ENCODE measurements at regions not wholly inside any gene's neighbourhood (a gene's known extent, or its start where the extent isn't known, plus 50 kb on each side); places are given as distances from the start of the nearest gene placed in this dataset.

- WGBS (ENCODE audit: missing lambda C conversion rate), result 10% methylated on average over 2 of the region's 2 CpGs
- ChIA-PET CTCF (no interaction called here), POLR2A (no interaction called here)
- no peak for TF ChIP-seq BHLHE40 (IDR thresholded peaks at IDR 0.05; ENCODE audit: low read depth, low read length)
- no peak for TF ChIP-seq CEBPB (IDR thresholded peaks at IDR 0.05)
- TF ChIP-seq HEYL (CRISPR knock-in tag; IDR thresholded peaks at IDR 0.05), result no peak
- ATAC-seq (no peak), DNase-seq (ENCODE audit: low read depth in 1 of 2, low spot score in 1 of 2) (no peak), FAIRE-seq (no peak)
- Histone ChIP-seq H3K27ac (no peak overlapping the region), H3K4me3 (no peak overlapping the region), H3K9me3 (no peaks in the 10 kb centered on the region), H3K4me1 (no peaks in the 10 kb centered on the region), H3K4me2 (no peak overlapping the region)
Observed at GRCh38 chr5:147050172-147050571, 171.6 kb upstream of the PPP2R2B start.

- POLR2A ChIA-PET, result no interaction called here
- Histone ChIP-seq H3K4me3 (no peak overlapping the region), H3K9me3 (no peaks in the 10 kb centered on the region), H3K27ac (no peak overlapping the region), H3K4me1 (no peaks in the 10 kb centered on the region), H3K4me2 (no peak overlapping the region)
- 11% methylated on average over 5 of the region's 5 CpGs for WGBS (ENCODE audit: missing lambda C conversion rate)
- TF ChIP-seq POLR2AphosphoS2 (conservative IDR thresholded peaks at IDR 0.05; ENCODE audit: low read length), result no peak
- no peak for TF ChIP-seq NFE2L2 (conservative IDR thresholded peaks at IDR 0.05; ENCODE audit: low read length)
- no peak for TF ChIP-seq HES2 (IDR thresholded peaks at IDR 0.05)
- no peak for TF ChIP-seq FOSB (CRISPR knock-in tag; IDR thresholded peaks at IDR 0.05)
- no peak for TF ChIP-seq E2F6 (IDR thresholded peaks at IDR 0.05; ENCODE audit: borderline replicate concordance, low read depth)
- no peak for TF ChIP-seq RCOR1 (IDR thresholded peaks at IDR 0.05; ENCODE audit: low read depth, low read length)
- TF ChIP-seq HOXA7 (CRISPR knock-in tag; IDR thresholded peaks at IDR 0.05), result no peak
- no peak for TF ChIP-seq MAFK (IDR thresholded peaks at IDR 0.05; ENCODE audit: partially characterized antibody)
- no peak for TF ChIP-seq NPAS2 (CRISPR knock-in tag; IDR thresholded peaks at IDR 0.05; ENCODE audit: borderline replicate concordance)
- TF ChIP-seq KDM1A (IDR thresholded peaks at IDR 0.05; ENCODE audit: low read depth), result no peak
- TF ChIP-seq HDAC2 (IDR thresholded peaks at IDR 0.05), result no peak
- no peak for TF ChIP-seq TP53 (CRISPR knock-in tag; IDR thresholded peaks at IDR 0.05)
- TF ChIP-seq CBX2 (IDR thresholded peaks at IDR 0.05; ENCODE audit: borderline replicate concordance, low read depth), result no peak
- no peak for TF ChIP-seq HEYL (CRISPR knock-in tag; IDR thresholded peaks at IDR 0.05)
- TF ChIP-seq USF2 (IDR thresholded peaks at IDR 0.05), result no peak
- no peak for TF ChIP-seq CTCF (IDR thresholded peaks at IDR 0.05)
- TF ChIP-seq BCL3 (IDR thresholded peaks at IDR 0.05), result no peak
- TF ChIP-seq RNF2 (IDR thresholded peaks at IDR 0.05; ENCODE audit: borderline replicate concordance, low read depth), result no peak
- TF ChIP-seq CHD4 (IDR thresholded peaks at IDR 0.05; ENCODE audit: borderline replicate concordance), result no peak
- no peak for TF ChIP-seq ZC3H11A (IDR thresholded peaks at IDR 0.05)
- FAIRE-seq (no peak), ATAC-seq (no peak), DNase-seq (ENCODE audit: low read depth in 1 of 2, low spot score in 1 of 2) (no peak)
- CTCF ChIA-PET, result interaction anchor here (1.1 kb wide), 1 partner anchor 13 kb away, joined by 3 read pairs; no protein-coding TSS in a partner anchor
Observed at GRCh38 chr5:147051193-147051592, 172.6 kb upstream of the PPP2R2B start.
